ENCODE measurements at regions not wholly inside any gene's neighbourhood (a gene's known extent, or its start where the extent isn't known, plus 50 kb on each side); places are given as distances from the start of the nearest gene placed in this dataset.
"Not testable (repeated sequence)": the region's sequence is repeated elsewhere in the genome, so short reads cannot be mapped to it uniquely, and the experiment has no call there.

DNA sequence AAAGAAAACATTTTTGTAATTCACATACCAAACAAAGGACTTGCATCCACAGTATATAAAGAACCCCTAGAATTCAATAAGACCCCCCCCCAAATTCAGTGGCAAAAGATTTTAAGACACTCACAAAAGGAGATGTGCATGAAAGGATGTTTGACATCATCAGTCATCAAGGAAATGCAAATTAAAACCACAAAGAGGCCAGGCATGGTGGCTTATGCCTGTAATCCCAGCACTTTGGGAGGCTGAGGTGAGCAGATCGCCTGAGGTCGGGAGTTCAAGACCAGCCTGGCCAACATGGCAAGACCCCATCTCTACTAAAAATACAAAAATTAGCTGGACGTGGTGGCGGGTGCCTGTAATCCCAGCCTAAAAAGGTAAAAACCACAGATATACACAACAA, 61.3 kb downstream of the AIPL1 start:
- Histone ChIP-seq H3K9me3 (ENCODE audit: insufficient read depth, low read depth, low read length) (peaks cover 13% of the 10 kb centered on the region), H3K4me1 (ENCODE audit: insufficient read depth, low read length) (peaks cover 11% of the 10 kb centered on the region)
- H3K27ac ChIP-seq (ENCODE audit: low read length); H3K4me3 ChIP-seq (ENCODE audit: low read length); H3K27me3 ChIP-seq (ENCODE audit: insufficient read depth, low read length); H3K36me3 ChIP-seq (ENCODE audit: insufficient read depth, low read depth, low read length); H3K9ac ChIP-seq (ENCODE audit: low read depth, low read length): not testable (repeated sequence)

GRCh38 chr17:6366221-6366666, 68.7 kb downstream of the AIPL1 start:
- Histone ChIP-seq H3K9me3 (ENCODE audit: insufficient read depth, low read depth, low read length) (no peaks in the 10 kb centered on the region), H3K27ac (ENCODE audit: low read length) (no peak overlapping the region), H3K4me1 (ENCODE audit: insufficient read depth, low read length) (no peaks in the 10 kb centered on the region), H3K9ac (ENCODE audit: low read depth, low read length) (no peak overlapping the region), H3K27me3 (ENCODE audit: insufficient read depth, low read length) (no peaks in the 10 kb centered on the region), H3K36me3 (ENCODE audit: insufficient read depth, low read depth, low read length) (no peaks in the 10 kb centered on the region), H3K4me3 (ENCODE audit: low read length) (no peak overlapping the region)

- no peaks in the 10 kb centered on the region for H3K36me3 ChIP-seq (ENCODE audit: insufficient read depth, low read depth, low read length)
- H3K9me3 ChIP-seq (ENCODE audit: insufficient read depth, low read depth, low read length): no peaks in the 10 kb centered on the region
- no peak overlapping the region for H3K4me3 ChIP-seq (ENCODE audit: low read length)
- H3K27me3 ChIP-seq (ENCODE audit: insufficient read depth, low read length): no peaks in the 10 kb centered on the region
- H3K4me1 ChIP-seq (ENCODE audit: insufficient read depth, low read length): no peaks in the 10 kb centered on the region
- H3K9ac ChIP-seq (ENCODE audit: low read depth, low read length): no peak overlapping the region
- H3K27ac ChIP-seq (ENCODE audit: low read length): no peak overlapping the region
Measured at GRCh38 chr17:6365200-6365943, 69.5 kb downstream of the AIPL1 start.

DNA sequence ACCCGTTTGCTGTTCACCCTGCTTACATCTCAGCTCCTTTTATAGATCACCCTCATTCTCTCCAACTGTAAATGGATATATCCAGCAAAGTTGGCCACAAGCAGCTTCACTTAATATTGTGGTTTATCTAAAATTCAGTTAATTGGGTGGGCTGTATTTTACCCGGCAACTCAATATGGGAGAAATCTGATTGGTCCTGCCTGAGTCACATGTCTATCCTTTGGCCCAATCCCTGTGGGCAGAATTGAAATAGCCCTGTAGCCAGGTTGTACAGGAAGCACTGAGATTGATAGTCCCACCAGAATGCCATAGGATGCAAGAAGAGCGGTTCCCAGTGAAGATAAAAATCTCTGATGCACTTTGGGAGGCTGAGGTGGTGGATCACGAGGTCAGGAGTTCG, 73.2 kb downstream of the AIPL1 start:
- Histone ChIP-seq H3K4me3 (ENCODE audit: low read length) (no peak overlapping the region), H3K9me3 (ENCODE audit: insufficient read depth, low read depth, low read length) (no peaks in the 10 kb centered on the region), H3K36me3 (ENCODE audit: insufficient read depth, low read depth, low read length) (no peaks in the 10 kb centered on the region), H3K4me1 (ENCODE audit: insufficient read depth, low read length) (no peaks in the 10 kb centered on the region), H3K27me3 (ENCODE audit: insufficient read depth, low read length) (no peaks in the 10 kb centered on the region), H3K27ac (ENCODE audit: low read length) (no peak overlapping the region), H3K9ac (ENCODE audit: low read depth, low read length) (no peak overlapping the region)

GRCh38 chr17:6358131-6358530, 76.8 kb downstream of the AIPL1 start:
- Histone ChIP-seq H3K9me3 (ENCODE audit: insufficient read depth, low read depth, low read length) (no peaks in the 10 kb centered on the region), H3K4me3 (ENCODE audit: low read length) (no peak overlapping the region), H3K27me3 (ENCODE audit: insufficient read depth, low read length) (no peaks in the 10 kb centered on the region; the same call in 1 of the 2 replicates), H3K36me3 (ENCODE audit: insufficient read depth, low read depth, low read length) (no peaks in the 10 kb centered on the region), H3K4me1 (ENCODE audit: insufficient read depth, low read length) (no peaks in the 10 kb centered on the region), H3K9ac (ENCODE audit: low read depth, low read length) (no peak overlapping the region), H3K27ac (ENCODE audit: low read length) (no peak overlapping the region)

DNA sequence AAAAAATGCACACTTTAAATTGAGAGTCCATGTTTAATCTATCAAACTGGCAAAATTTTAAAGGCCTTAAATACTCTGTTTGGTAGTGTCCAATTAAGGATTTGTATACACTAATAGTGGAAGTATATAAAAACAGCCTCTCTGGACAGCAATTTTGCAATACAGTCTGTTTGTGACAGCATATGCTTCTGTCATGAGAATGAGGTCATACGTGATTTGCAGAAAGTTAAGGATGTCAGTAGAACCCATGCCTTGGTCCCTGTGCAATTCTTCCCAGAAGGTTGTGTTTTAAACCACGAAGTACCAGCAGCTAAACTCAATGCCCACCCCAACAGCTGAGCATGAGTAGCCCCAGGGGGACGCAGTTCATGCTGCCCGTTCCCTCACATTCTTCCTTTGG, 78.4 kb downstream of the AIPL1 start:
- Histone ChIP-seq H3K9ac (ENCODE audit: low read depth, low read length) (no peak overlapping the region), H3K4me3 (ENCODE audit: low read length) (no peak overlapping the region), H3K27me3 (ENCODE audit: insufficient read depth, low read length) (no peaks in the 10 kb centered on the region; the same call in 1 of the 2 replicates), H3K36me3 (ENCODE audit: insufficient read depth, low read depth, low read length) (no peaks in the 10 kb centered on the region), H3K4me1 (ENCODE audit: insufficient read depth, low read length) (no peaks in the 10 kb centered on the region), H3K27ac (ENCODE audit: low read length) (no peak overlapping the region), H3K9me3 (ENCODE audit: insufficient read depth, low read depth, low read length) (no peaks in the 10 kb centered on the region)

DNA sequence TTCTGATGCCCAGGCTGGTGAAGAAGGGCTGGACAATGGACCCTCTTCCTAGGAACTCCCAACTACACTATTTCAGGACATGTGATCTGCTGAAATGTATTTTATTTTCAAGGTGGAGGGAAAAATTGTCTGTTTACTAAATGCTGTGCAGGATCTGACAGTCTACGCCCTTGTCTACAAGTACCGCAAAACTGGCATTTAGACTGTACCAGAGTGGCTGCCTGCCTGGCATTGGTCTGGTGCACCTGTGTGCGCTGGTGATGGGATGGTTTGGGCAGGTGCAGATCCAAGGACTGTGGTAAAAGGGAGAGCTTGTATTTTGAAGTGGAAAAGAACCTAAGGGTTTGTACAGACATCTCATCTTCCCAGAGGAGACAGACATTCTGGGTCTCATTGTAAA, 79.7 kb downstream of the AIPL1 start:
- H3K4me1 ChIP-seq (ENCODE audit: insufficient read depth, low read length): no peaks in the 10 kb centered on the region
- no peak overlapping the region for H3K9ac ChIP-seq (ENCODE audit: low read depth, low read length)
- no peak overlapping the region for H3K4me3 ChIP-seq (ENCODE audit: low read length)
- no peak overlapping the region for H3K27ac ChIP-seq (ENCODE audit: low read length)
- no peaks in the 10 kb centered on the region; the same call in 1 of the 2 replicates for H3K27me3 ChIP-seq (ENCODE audit: insufficient read depth, low read length)
- H3K36me3 ChIP-seq (ENCODE audit: insufficient read depth, low read depth, low read length): no peaks in the 10 kb centered on the region
- no peaks in the 10 kb centered on the region for H3K9me3 ChIP-seq (ENCODE audit: insufficient read depth, low read depth, low read length)

GRCh38 chr17:6352801-6353560, 81.9 kb downstream of the AIPL1 start:
- Histone ChIP-seq H3K27me3 (ENCODE audit: insufficient read depth, low read length) (no peaks in the 10 kb centered on the region; the same call in 1 of the 2 replicates), H3K9me3 (ENCODE audit: insufficient read depth, low read depth, low read length) (no peaks in the 10 kb centered on the region), H3K4me3 (ENCODE audit: low read length) (no peak overlapping the region), H3K27ac (ENCODE audit: low read length) (no peak overlapping the region), H3K36me3 (ENCODE audit: insufficient read depth, low read depth, low read length) (no peaks in the 10 kb centered on the region), H3K9ac (ENCODE audit: low read depth, low read length) (no peak overlapping the region), H3K4me1 (ENCODE audit: insufficient read depth, low read length) (no peaks in the 10 kb centered on the region)

DNA sequence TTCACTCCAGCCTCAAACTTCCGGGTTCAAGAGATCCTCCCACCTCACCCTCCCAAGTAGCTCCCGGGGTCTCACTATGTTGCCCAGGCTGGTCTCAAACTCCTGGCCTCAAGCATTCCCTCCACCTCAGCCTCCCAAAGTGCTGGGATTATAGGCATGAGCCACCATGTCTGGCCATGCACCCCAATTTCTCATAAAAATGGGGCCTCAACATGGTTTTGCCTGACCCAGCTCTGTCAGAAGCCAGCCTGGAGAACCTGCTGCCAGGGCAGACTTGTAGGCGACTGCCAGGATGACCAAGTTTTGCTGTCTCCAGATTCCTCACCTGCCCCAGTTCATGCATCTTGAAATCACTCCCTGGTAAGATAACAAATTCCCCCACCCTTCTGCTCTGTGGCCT, 82.9 kb downstream of the AIPL1 start:
- Histone ChIP-seq H3K36me3 (ENCODE audit: insufficient read depth, low read depth, low read length) (no peaks in the 10 kb centered on the region), H3K4me1 (ENCODE audit: insufficient read depth, low read length) (no peaks in the 10 kb centered on the region), H3K27me3 (ENCODE audit: insufficient read depth, low read length) (no peaks in the 10 kb centered on the region; the same call in 1 of the 2 replicates), H3K9me3 (ENCODE audit: insufficient read depth, low read depth, low read length) (no peaks in the 10 kb centered on the region), H3K27ac (ENCODE audit: low read length) (no peak overlapping the region), H3K4me3 (ENCODE audit: low read length) (no peak overlapping the region), H3K9ac (ENCODE audit: low read depth, low read length) (no peak overlapping the region)

DNA sequence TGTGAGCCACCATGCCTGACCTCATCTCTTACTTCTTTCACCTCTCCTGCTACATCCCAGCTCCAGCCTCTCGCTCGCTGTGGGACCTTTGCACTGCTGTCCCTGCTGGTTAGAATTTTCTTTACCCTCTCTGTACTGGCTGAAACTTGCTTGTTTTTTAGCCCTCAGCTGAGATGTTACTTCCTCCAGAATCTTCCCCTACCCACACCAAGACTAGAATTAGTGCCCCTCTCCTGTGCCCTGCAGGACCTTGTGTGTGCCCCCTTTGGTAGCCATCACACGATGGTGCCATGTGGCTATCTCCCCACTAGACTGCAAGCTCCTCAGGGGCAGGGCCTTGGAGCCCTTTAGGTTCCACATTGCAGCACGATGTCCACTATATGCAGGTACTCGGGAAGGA, 84.1 kb downstream of the AIPL1 start:
- no peaks in the 10 kb centered on the region for H3K4me1 ChIP-seq (ENCODE audit: insufficient read depth, low read length)
- no peaks in the 10 kb centered on the region for H3K36me3 ChIP-seq (ENCODE audit: insufficient read depth, low read depth, low read length)
- H3K27me3 ChIP-seq (ENCODE audit: insufficient read depth, low read length): no peaks in the 10 kb centered on the region; the same call in 1 of the 2 replicates
- H3K4me3 ChIP-seq (ENCODE audit: low read length): no peak overlapping the region
- no peak overlapping the region for H3K9ac ChIP-seq (ENCODE audit: low read depth, low read length)
- H3K9me3 ChIP-seq (ENCODE audit: insufficient read depth, low read depth, low read length): no peaks in the 10 kb centered on the region
- H3K27ac ChIP-seq (ENCODE audit: low read length): no peak overlapping the region

- Histone ChIP-seq H3K4me3 (ENCODE audit: low read length) (no peak overlapping the region), H3K9ac (ENCODE audit: low read depth, low read length) (no peak overlapping the region), H3K36me3 (ENCODE audit: insufficient read depth, low read depth, low read length) (no peaks in the 10 kb centered on the region), H3K9me3 (ENCODE audit: insufficient read depth, low read depth, low read length) (no peaks in the 10 kb centered on the region), H3K27ac (ENCODE audit: low read length) (no peak overlapping the region), H3K4me1 (ENCODE audit: insufficient read depth, low read length) (no peaks in the 10 kb centered on the region), H3K27me3 (ENCODE audit: insufficient read depth, low read length) (no peaks in the 10 kb centered on the region; the same call in 1 of the 2 replicates)
Measured at GRCh38 chr17:6348891-6349290, 86.0 kb downstream of the AIPL1 start.

DNA sequence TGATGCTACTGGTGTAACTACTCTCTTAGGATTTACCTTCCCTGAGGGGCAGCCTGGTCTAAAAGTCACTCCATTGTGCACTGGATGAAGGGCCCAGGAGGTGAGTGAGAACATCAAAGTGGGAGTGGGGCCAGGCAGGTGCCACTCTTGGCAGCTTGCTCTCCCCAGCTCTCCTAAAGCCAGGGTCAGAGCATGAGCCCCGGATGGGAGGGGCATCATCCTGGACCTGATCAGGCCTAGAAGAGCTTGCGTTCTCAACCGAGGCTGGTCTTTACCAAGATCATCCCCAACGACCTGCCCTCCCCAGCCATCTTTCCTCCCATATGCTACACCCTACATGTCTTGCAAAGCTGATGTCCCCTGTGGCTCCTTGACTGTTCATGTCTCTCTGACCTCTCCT, 87.1 kb downstream of the AIPL1 start:
- no peak overlapping the region for H3K27ac ChIP-seq (ENCODE audit: low read length)
- H3K27me3 ChIP-seq (ENCODE audit: insufficient read depth, low read length): no peaks in the 10 kb centered on the region; the same call in 1 of the 2 replicates
- no peaks in the 10 kb centered on the region for H3K4me1 ChIP-seq (ENCODE audit: insufficient read depth, low read length)
- H3K9ac ChIP-seq (ENCODE audit: low read depth, low read length): no peak overlapping the region
- no peaks in the 10 kb centered on the region for H3K36me3 ChIP-seq (ENCODE audit: insufficient read depth, low read depth, low read length)
- no peak overlapping the region for H3K4me3 ChIP-seq (ENCODE audit: low read length)
- no peaks in the 10 kb centered on the region for H3K9me3 ChIP-seq (ENCODE audit: insufficient read depth, low read depth, low read length)

Data from iPS-20b (cell line).